ENCODE measurements at regions not wholly inside any gene's neighbourhood (a gene's known extent, or its start where the extent isn't known, plus 50 kb on each side); places are given as distances from the start of the nearest gene placed in this dataset.

- TF ChIP-seq POLR2A (IDR thresholded peaks at IDR 0.05; ENCODE audit: extremely low read depth, insufficient read length) = no peak
- TF ChIP-seq CTCF (IDR thresholded peaks at IDR 0.05; ENCODE audit: low read depth, low read length) = no peak
Observed at GRCh38 chr18:78407466-78407844, 572.2 kb upstream of the SALL3 start.
